ENCODE measurements at regions not wholly inside any gene's neighbourhood (a gene's known extent, or its start where the extent isn't known, plus 50 kb on each side); places are given as distances from the start of the nearest gene placed in this dataset.

DNA sequence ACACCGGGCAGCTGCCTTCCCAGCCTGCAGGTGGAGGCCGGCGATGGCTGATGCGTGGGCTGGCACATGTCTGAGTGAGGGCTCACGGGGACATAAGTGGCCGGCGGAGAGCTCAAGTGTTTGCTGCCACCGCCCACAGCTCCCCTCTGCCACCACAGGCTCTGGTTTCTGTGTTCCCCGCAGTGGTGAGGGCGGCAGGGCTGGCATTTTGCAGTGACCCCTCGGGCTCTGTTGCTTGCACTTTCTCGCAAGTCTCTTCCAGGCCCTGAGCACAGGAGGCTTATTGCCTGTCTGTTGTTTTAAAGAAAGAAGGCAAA, 271.0 kb upstream of the RTL1 start:
- in situ Hi-C loops (cut with HindIII; ENCODE audit: low sequenced_read_pairs) = no loop called here

DNA sequence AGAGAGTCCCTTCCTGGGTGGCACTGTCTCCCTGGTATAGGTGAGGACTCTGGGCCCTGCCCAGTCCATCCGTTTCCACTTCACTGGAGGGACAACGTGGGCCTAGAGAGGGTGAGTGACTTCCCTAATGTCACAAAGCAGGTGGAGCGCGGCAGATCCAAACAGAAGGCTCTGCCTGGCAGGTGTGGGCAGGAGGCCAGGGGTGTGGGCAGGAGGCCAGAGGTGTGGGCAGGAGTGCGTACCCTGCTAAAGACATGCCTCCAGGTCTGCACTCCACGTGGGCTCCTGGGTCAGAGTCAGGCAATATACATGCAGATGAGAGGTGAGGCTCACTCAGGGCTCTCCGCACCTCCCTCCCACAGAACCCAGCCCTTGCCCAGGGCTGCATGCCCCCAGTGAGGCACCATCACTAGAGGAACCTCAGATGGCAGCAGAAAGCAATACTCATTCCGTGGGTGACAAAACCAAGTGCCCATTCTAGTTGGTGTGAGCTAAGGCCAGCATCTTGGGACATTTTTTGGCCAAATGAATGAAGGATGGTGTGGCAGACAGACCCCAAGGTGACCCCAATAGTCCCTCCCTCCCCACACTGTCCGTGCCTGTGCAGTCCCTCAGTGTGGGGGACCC, 271.6 kb upstream of the RTL1 start:
- in situ Hi-C loops (cut with HindIII; ENCODE audit: low sequenced_read_pairs) = no loop called here

DNA sequence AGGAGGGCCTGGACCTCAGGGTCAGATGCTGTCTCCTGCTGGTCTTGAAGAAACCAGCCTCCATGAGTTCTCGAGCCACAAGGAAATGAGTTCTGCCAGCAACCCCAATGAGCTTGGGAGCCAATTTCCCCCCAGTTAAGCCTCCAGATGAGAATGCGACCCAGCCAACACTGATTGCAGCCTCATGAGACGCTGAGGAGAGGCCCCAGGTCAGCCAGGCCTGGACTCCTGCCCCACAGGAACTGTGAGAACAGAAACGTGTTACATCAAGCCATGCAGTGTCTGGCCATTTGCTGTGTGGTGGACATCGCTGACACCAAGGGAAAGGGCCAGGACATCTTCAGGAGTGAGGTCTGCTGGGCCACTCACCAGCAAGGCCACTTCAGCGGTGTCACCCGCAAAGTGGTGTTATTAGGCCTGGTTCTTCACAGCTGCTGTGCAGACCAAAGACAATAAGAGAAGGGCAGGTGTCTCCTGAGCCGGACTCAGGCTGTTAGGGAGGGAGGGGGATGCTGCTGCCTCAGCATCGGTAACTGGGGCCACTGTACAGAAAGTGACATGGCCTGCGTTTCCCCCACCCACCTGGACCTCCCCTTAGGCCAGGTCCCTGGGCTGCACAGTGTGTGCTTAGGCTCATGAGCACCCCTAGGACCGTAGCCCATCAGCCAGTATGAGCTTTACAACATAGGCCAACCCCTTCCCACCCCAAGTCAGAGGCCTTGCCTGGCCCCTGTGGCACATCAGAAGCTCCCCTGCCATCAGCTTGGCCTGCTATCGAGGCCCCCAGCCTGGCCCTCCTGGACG, 272.4 kb upstream of the RTL1 start:
- in situ Hi-C loops (cut with HindIII; ENCODE audit: low sequenced_read_pairs) = no loop called here

DNA sequence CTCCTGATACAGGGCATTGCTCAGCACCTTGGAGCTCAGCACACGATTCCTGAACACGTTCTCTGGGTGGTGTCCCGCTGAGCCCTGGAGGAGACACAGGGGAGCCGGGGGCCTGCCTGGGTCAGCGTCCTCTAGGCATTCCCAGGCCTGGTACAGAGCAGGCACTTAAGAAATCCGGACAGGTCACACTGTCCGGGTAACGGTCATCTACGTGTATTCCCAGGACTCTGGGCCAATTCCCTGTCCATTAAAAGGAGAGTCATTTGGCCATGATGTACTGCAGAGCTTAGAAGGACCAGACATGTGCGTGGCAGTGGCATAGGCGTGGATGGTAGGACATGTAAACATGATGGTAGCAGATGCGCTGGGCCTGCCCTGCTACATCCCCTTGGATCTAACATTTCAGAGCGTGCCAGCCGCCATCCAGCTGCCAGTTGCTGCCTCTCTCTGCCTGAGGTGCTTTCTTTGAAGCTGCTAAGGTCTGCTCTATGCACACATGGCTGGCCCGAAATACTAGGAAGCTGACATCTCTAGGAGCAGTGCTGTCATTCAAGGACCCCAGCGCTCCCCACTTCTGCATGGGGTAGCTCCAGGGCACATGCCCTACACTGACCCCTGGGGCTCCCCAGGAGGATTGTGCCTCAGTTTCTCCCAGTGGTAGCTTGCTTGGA, 273.1 kb upstream of the RTL1 start:
- in situ Hi-C loops (cut with HindIII; ENCODE audit: low sequenced_read_pairs) = no loop called here

DNA sequence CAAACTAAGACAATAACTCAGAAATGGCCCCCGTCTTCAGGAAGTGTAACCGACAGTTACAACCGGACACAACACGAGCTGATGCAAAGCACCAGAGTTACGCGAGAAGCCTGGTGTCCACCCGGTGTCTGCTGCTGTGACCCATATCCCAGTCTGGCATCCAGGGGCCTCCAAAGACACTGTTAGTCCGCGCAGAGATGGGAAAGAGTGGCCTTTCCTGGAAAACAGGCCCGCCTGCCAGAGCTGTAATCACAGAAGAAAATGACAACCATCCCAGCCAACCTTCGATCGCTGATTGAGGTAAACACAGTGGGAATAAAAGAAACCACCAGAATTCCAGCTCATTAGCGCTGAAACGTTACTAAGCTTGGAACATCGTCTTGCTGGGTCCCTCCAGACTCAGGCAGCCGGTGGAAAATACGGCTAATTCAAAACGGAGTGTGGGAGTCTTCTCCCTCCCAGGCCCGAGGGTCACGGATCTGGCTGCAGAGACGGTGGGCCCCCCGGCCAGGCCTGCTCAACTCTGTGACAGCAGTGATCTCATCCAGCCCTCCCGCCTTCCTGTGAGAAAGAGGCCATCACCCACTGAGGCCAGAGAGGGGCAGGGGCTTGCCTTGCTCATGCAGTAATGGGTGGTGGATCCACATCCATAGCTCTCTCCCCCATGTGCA, 273.9 kb upstream of the RTL1 start:
- in situ Hi-C loops (cut with HindIII; ENCODE audit: low sequenced_read_pairs) = no loop called here

DNA sequence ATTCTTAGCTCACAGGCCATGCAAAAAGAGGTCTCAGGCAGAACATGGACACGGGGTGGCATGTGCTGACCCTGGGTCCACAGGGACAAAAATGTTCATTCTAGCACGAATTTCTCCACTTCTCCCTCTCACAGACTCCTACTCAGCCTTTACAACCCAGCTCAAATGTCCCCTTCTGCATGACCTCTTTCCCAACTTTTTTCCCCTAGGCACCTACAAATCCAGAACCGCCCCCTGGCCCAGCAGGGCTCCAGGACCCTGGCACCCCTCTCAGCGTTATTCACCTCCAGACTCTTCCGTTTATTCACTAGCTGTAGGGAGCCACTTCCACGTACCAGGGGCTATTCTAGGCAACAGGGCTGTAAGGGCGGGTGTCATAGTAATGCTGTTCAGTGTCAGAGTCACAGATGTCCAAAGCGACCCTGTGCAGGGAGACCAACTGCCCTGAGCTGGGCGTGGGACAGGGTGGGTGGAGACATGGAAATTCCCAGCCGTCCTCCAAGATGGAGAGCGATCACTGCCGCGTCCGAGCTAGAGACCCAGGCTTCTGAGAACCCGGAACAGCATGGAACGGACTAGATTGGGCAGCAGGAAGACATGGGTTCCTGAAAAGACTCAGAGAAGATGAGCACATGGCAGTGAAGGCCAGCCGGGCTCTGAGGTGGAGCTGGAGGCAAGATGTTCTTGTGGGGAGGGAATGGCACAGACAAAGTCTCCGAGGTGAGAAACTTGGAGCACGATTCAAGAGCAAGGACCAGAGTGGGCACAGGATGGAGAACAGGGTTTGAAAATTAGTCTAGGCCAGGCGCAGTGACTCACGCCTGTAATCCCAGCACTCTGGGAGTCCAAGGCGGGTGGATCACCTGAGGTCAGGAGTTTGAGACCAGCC, 274.9 kb upstream of the RTL1 start:
- in situ Hi-C loops (cut with HindIII; ENCODE audit: low sequenced_read_pairs) = no loop called here

DNA sequence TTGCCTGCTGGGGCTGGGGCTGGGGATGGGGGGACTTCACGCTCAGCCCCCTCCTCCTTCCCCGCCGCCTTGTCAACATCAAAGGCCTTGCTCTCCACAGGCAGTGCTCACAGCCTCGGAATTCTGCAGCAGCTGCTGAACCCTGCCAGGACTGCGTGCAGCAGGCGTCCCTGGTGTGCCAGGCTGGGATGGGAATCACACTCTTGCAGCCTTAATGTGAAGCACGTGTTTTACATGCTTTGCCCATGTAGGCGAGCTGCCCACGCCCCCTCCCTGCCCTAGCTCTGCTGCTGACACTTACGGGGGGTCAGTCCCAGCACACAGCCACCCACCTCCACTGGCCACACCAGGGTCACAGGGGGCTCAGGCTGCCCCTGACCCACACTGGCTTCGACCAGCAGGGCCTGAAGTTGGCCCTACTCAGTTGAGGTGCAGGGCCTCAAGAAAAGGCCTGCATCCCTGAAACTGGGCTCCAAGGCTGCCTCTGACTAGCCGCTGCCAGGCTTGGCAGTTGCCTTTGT, 276.2 kb upstream of the RTL1 start:
- in situ Hi-C loops (cut with HindIII; ENCODE audit: low sequenced_read_pairs) = no loop called here

DNA sequence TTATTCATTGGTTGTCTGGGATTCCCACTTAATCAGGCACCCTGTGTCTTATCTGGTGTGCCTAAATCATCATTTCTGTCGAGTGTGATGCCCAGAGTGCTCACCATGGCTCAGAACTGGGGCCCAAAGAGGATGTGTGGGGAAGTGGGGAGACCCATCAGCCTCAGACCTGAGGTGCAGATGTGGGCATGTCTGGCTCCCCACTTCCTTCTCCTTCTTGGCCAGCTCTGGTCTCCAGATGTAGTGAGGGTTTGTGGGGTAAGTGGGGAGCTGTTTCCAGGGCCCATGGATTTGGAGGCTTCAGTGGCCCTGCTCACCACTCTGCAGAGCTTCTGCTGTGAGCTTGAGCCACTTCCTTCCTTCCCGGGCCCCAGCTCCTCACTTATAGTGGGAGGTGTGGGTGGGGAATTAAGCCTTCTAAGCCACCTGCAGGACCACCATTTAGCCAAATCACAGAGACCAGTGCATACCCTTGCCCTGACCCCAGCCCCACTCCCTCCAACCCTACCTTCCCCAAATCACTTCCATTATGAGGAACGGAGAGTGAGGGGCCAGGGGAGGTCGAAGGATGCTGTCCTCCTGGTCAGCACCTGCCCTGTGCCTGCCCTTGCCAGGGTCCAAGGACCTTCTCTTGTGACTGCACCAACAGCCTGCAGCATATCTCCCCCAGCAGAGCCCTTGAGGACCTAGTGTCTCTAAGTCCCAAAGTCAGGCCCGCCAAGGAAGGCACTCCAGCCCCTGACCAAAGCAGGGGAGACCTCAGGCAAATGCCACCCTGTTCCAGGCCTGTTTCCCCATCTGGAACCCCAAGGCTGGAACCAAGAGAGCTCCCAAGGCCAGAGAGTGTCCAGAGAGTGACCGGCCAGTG, 278.2 kb upstream of the RTL1 start:
- in situ Hi-C loops (cut with HindIII; ENCODE audit: low sequenced_read_pairs) = no loop called here

DNA sequence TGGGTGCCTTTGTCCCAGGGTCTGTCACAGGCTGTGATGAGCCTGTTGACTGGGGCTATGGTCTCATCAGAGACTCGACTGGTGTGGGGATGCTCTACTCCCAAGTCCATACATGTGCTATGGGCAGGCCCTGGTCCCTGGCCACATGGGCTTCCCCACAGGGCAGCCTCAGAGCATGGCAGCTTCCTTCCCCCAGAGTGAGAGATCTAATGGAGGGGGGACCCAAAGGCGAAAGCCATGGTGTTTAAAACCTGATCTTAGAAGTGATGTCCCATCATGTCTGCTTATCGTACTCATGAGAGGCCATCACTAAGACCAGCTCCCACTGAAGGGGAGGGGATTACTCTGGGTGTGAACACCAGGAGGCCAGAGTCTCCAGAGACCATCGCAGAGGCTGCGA, 279.0 kb upstream of the RTL1 start:
- in situ Hi-C loops (cut with HindIII; ENCODE audit: low sequenced_read_pairs) = no loop called here

DNA sequence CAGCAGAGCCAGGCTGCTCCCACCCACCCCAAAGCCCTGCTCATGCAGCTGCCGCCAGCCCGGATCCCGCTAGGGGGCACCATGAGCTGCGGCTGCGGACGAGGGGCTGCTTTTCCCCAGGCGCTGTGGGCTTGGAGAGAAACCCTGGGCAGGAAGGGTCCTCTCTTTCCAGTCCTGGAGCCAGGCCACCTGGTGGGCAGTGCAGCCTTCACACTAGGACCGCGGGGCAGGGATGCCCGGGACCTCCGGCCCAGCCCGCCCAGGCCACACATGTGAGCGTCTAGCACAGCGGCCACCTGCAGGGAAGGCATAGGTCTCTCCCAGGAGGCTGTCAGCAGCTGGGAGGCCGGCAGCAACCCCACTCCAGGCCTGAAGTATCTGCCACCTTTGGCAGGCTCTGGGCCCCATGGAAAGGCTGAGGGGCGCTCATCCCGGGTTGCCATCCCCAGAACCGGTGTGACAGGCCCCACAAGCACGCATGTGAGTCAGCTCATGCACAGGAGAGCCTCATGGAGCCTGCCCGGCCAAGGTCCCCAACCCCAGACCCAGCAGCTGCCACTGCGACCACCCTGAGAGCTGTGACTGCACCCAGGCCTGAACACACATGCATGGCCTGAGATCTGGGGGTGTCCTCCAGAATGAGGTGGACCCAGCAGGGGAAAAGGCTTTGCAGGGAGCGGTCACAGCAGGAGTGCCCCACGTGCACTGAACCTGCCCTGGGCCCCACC, 280.0 kb upstream of the RTL1 start:
- in situ Hi-C loops (cut with HindIII; ENCODE audit: low sequenced_read_pairs) = no loop called here

DNA sequence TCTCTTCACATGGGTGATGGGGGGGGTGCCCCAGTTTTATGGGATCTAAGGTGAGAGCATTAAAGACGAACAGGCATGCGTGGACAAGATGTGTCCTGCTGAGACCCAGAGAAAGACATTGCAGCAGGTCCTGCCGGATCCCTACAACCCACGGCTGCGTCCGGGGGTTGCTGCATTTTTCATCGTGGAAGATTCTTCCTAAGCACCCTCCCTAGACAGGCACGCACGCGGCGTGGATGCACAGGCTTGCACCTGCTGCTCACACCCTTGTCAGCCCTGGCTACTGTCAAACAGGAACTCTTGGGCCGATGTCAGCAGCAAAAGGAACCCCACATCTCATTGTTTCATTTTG, 280.6 kb upstream of the RTL1 start:
- in situ Hi-C loops (cut with HindIII; ENCODE audit: low sequenced_read_pairs) = no loop called here

DNA sequence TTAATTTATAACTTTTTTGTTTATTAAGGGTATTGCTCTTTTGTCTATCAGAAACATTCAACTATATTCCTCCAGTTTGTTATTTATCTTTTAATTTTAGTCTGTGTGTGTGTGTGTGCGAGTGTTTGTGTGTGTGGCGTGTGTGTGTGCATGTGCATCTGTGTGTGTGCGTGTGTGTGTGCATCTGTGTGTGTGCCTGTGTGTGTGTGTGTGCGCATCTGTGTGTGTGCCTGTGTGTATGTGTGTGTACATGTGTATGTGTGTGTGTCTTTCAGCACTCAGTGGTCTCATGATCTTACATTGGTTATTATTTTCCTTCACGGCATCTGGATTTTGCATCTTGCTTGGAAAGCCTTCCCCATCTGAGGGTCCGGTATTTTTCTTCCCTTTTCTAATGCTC, 281.1 kb upstream of the RTL1 start:
- in situ Hi-C loops (cut with HindIII; ENCODE audit: low sequenced_read_pairs) = no loop called here

DNA sequence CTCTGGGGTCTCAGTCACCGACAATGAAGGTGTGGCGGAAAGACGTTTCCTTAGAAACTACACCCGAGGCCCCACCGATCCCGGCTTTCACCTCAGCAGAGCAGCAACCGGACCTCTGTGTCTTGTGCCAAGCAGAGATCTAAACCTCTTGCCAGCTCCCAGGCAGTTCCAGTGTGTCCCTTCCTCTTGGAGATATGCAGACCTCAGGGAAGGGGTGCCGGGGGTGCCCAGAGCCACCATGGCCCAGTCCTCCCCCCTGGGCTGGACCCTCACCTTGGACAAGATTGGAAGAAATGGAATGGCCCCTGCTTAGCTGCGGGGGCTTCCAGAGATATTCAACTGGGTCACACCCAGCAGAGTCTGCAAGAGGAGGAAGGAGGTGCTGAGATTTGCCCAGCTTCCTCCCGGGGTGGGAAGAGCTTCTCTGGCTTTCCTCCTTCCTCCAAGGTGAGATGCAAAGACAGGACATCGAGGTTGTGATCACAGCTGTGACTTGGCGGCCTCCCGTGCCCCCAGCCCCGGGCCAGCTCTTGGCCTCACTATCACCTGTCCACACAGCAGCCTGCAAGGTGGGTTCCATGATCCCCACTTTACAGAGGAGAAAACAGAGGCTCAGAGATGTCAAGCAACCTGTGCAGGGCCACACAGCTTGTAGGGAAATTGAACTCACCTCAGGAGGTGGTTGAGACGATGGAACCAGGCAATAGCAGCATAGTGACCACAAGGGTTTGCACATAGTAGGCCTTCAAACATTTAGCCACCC, 281.7 kb upstream of the RTL1 start:
- in situ Hi-C loops (cut with HindIII; ENCODE audit: low sequenced_read_pairs) = no loop called here

DNA sequence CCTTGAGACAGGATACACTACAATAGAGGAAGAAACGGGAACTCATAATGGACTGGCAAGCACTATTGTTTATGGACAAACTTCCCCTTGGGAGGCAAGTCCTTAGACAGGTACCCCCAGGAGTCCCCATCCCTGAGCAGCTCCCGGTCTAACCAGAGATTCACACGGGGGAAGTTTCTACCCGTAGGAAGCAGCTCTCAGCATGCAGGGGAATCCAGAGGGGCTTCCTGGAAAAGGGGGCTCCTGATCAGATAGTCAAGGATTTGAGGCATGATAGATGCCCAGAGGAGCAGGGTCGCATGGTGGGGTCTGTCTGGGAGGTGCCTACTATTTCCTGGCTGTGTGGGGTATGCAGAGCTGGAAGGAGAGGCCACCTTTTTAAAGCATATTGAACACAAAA, 282.4 kb upstream of the RTL1 start:
- in situ Hi-C loops (cut with HindIII; ENCODE audit: low sequenced_read_pairs) = no loop called here

DNA sequence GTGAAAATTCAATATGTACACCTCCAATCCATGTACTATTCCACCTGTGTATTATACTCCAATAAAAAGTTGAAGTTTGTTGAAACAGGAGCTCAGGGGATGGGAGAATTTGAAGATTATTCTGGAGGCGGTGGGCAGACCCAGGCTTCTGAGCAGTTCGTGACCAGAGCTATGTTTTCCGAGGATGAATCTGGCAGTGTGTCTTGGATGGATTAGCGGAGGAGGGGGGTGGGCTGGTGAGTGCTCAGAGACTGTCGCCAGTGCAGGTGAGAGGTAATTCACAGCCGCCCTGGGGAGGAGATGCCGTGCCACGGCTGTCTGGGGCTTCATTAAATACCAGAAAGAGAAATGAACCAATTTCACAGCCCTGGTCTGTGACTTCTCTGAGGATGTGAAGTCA, 283.0 kb upstream of the RTL1 start:
- in situ Hi-C loops (cut with HindIII; ENCODE audit: low sequenced_read_pairs) = no loop called here

DNA sequence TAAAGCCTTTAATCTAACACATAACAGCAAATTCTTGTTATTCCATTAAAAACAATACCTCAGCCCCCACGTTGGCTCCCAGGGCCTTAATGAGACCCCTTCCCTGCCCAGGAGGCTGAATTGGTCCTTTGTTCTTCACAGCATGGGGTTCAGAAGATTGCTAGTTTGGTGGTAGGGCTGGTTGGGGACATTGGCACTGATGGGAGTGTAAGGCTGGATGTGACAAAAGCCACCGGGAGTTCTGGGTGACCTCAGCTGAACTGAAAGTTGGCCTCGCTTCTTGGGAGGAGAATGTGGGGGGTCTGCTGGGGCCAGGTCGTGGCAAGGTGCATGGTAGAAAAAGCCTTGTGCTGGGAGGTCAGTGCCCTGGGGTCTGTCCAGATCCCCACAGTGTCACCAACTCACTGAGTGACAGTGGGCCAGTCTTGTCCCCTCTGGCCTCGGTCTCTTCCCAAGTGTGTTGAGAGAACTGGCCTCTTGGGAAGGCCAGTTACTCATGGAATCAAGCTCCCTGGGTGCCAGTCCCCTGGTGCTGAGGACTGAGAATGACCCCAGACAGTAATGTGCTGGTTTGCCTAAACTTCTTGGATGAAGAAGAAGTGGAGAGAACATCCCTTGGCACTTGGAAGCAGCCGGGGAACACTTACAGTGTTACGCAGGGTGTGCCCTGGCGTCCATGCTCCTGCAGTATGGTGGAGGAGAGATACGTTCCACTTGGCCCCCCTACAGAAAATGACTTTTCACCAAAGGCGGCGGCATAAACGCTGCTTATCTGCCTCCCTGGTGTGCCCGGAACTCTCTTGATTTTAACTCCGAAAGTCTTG, 283.7 kb upstream of the RTL1 start:
- in situ Hi-C loops (cut with HindIII; ENCODE audit: low sequenced_read_pairs) = no loop called here

DNA sequence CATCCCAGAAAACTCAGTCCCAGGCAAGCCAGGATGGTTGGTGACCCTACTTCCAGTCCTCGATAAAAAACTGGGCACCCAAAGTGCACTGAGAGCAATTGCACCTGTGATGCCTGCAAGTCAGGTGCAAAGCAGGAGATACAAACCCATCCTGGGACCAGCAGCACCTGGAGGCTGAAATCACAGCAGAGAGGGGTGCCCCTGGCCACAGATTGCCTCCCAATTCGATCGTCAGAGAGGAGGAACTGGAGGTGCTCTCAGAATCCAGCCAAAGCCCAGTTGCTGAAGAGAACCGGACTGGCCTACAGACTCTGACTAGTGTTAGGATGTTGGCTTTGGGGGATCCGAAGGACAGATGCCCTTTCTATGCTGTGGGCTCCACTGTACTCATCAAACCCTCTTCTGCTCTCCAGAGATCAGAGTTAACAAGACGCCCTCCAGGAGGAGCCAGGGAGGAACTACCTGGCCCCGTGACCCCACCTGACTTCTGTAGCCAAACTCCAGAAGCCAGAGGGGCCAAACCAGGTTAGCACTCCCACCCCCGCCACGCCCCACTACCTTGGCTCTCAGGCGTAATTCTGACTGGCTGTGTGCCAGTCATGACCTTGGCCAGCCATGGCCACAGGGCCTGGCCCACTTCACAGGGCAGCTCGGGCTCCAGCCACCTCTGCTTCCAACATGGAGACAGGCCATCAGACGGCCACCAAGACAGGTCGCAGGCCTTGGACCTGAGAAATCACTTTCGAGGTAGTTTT, 284.5 kb upstream of the RTL1 start:
- in situ Hi-C loops (cut with HindIII; ENCODE audit: low sequenced_read_pairs) = no loop called here

Measured in DLD1 (cell line).